ENCODE measurements at regions not wholly inside any gene's neighbourhood (a gene's known extent, or its start where the extent isn't known, plus 50 kb on each side); places are given as distances from the start of the nearest gene placed in this dataset.

DNA sequence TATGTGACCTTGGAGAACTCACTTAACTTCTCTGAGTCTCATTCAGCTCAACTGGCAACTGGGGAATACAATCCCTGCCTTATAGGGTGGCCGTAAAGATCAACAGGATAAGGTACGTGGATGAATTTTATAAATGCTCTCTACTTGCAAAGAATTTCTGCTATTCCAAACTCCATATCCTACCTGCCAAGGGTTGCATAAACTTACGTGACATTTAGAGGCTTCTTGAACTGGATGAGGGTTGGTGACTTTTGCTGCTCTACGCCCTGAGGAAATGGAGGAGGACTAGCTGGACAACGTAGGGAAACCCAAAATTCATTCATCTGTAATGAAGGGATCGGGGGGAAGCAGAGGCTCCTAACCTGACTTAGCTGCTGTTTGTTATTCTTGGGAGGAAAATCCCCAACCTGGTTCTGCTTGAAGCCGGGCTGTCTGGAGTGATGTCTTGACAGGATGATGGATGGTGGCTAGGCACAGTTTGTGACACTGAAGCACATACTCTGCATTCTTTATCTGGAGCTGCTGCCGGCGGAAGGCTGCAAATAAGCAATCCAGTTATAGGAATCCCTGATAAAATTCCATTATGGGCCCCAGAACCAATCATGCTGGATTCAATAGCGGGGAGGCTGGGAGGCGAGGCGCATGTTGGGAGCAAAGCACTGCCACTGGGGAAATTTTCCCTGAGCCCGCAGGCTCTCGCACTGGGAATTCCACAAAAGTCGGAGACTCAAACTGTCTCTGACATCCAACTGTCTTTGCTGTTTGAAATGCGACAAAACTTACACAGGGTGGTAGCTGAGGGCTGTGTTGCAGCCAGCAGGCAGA lies 94.7 kb upstream of the SDK2 start:
- TF ChIP-seq, protein P1, sequence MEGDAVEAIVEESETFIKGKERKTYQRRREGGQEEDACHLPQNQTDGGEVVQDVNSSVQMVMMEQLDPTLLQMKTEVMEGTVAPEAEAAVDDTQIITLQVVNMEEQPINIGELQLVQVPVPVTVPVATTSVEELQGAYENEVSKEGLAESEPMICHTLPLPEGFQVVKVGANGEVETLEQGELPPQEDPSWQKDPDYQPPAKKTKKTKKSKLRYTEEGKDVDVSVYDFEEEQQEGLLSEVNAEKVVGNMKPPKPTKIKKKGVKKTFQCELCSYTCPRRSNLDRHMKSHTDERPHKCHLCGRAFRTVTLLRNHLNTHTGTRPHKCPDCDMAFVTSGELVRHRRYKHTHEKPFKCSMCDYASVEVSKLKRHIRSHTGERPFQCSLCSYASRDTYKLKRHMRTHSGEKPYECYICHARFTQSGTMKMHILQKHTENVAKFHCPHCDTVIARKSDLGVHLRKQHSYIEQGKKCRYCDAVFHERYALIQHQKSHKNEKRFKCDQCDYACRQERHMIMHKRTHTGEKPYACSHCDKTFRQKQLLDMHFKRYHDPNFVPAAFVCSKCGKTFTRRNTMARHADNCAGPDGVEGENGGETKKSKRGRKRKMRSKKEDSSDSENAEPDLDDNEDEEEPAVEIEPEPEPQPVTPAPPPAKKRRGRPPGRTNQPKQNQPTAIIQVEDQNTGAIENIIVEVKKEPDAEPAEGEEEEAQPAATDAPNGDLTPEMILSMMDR (IDR thresholded peaks at IDR 0.05) = no peak
- no peak for TF ChIP-seq POLR2A (IDR thresholded peaks at IDR 0.05)

Data from lower leg skin (tissue), 3 donors.